Uterus (tissue), 2 donors: ENCODE measurements at regions not wholly inside any gene's neighbourhood (a gene's known extent, or its start where the extent isn't known, plus 50 kb on each side); places are given as distances from the start of the nearest gene placed in this dataset.

Source experiments
- POLR2A ChIP-seq, 2 donors: fragments of 450-650 bp; IDR thresholded peaks; one replicate each; pipeline ENCODE4 v1.6.1; 2016; ENCODE audit warnings: antibody characterized with exemption in 2 of 2, mild to moderate bottlenecking in 1 of 2, moderate library complexity in 1 of 2
- TF ChIP-seq, protein P1 (sequence below), 4 experiments: fragments of 200-600 bp in 2 of 4; fragments of 450-650 bp in 2 of 4; sonication (generic) in 2 of 4; IDR thresholded peaks; one replicate each; pipeline ENCODE4 v1.5.1; 2016 to 2019; ENCODE audit warnings: antibody characterized with exemption in 4 of 4, mild to moderate bottlenecking in 2 of 4, moderate library complexity in 1 of 4

DNA sequence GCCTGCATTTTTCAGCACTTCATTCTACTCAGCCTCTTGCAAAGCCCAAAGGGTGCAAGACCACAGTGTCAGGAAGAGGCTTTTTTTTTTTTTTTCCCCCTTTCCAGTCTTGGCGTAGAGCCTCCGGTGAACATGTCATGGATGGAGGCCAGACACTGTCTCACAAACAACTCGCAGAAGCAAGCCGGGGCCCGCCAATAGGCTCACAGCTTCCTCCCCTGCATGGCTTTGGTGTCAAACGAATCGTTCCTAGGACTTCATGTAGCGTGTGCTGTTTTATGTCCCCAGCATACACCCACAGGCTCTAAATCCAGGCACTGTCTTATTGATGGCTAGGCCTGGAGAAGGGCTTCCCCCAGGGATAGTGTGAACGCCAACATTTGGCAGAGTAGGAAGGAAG lies 457.7 kb upstream of the MAF start:
- TF ChIP-seq, protein P1, sequence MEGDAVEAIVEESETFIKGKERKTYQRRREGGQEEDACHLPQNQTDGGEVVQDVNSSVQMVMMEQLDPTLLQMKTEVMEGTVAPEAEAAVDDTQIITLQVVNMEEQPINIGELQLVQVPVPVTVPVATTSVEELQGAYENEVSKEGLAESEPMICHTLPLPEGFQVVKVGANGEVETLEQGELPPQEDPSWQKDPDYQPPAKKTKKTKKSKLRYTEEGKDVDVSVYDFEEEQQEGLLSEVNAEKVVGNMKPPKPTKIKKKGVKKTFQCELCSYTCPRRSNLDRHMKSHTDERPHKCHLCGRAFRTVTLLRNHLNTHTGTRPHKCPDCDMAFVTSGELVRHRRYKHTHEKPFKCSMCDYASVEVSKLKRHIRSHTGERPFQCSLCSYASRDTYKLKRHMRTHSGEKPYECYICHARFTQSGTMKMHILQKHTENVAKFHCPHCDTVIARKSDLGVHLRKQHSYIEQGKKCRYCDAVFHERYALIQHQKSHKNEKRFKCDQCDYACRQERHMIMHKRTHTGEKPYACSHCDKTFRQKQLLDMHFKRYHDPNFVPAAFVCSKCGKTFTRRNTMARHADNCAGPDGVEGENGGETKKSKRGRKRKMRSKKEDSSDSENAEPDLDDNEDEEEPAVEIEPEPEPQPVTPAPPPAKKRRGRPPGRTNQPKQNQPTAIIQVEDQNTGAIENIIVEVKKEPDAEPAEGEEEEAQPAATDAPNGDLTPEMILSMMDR (IDR thresholded peaks at IDR 0.05) = no peak
- no peak for TF ChIP-seq POLR2A (IDR thresholded peaks at IDR 0.05)
